Stomach (tissue), 4 donors: ENCODE measurements at regions not wholly inside any gene's neighbourhood (a gene's known extent, or its start where the extent isn't known, plus 50 kb on each side); places are given as distances from the start of the nearest gene placed in this dataset.

ENCODE experiments used
- EP300 ChIP-seq: sonication (generic); formaldehyde crosslinking; IDR thresholded peaks from one replicate; pipeline ENCODE4 v1.6.1; 2017; ENCODE audit warnings: antibody characterized with exemption
- POLR2A ChIP-seq, 4 donors: fragments of 450-650 bp; IDR thresholded peaks; one replicate each; pipeline ENCODE4 v1.6.1; 2016; ENCODE audit warnings: antibody characterized with exemption in 4 of 4, control low read depth in 2 of 4, mild to moderate bottlenecking in 1 of 4, moderate library complexity in 1 of 4
- TF ChIP-seq, protein P1 (sequence below), 7 experiments: fragments of 450-650 bp in 4 of 7; fragments of 200-600 bp in 3 of 7; sonication (generic) in 3 of 7; IDR thresholded peaks; one replicate each; pipeline ENCODE4 v1.5.1; 2016 to 2019; ENCODE audit warnings: antibody characterized with exemption in 7 of 7, control low read depth in 2 of 7, mild to moderate bottlenecking in 1 of 7

DNA sequence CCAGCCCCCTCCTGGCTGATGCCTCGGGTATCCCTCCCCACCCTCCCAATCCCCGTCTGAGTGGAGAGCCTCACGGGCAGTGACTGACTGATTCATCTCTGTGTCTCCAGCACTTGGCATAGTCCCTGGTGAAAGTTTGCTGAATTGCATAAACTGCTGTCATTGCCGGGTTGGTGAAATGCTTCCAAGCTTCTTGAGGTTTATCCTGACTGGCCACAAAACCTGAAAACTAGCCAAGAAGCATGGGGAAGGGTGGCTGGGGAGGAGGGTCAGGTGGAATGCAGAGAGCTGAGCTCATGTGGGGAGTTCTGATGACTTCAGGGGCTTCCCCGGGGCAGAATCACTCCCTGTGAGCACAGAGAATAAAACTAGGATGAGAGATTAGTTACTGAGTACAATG, 56.9 kb upstream of the GGTA1 start:
- TF ChIP-seq, protein P1, sequence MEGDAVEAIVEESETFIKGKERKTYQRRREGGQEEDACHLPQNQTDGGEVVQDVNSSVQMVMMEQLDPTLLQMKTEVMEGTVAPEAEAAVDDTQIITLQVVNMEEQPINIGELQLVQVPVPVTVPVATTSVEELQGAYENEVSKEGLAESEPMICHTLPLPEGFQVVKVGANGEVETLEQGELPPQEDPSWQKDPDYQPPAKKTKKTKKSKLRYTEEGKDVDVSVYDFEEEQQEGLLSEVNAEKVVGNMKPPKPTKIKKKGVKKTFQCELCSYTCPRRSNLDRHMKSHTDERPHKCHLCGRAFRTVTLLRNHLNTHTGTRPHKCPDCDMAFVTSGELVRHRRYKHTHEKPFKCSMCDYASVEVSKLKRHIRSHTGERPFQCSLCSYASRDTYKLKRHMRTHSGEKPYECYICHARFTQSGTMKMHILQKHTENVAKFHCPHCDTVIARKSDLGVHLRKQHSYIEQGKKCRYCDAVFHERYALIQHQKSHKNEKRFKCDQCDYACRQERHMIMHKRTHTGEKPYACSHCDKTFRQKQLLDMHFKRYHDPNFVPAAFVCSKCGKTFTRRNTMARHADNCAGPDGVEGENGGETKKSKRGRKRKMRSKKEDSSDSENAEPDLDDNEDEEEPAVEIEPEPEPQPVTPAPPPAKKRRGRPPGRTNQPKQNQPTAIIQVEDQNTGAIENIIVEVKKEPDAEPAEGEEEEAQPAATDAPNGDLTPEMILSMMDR (IDR thresholded peaks at IDR 0.05) = no peak
- no peak for TF ChIP-seq EP300
- TF ChIP-seq POLR2A (IDR thresholded peaks at IDR 0.05) = no peak
